SK-MEL-5 (cell line): ENCODE measurements at regions not wholly inside any gene's neighbourhood (a gene's known extent, or its start where the extent isn't known, plus 50 kb on each side); places are given as distances from the start of the nearest gene placed in this dataset.
"Not testable (repeated sequence)": the region's sequence is repeated elsewhere in the genome, so short reads cannot be mapped to it uniquely, and the experiment has no call there.

Experiments used
- DNase-seq: peaks from one replicate; pipeline ENCODE4 v3.0.0-alpha.2; 2016; ENCODE audit warnings: low read depth, low spot score
- in situ Hi-C: cut with HindIII; loops from 2 replicates; pipeline ENCODE4 v1.10.0; 2016; ENCODE audit warnings: low sequenced_read_pairs, high pct_unique_total_duplicates, low pct_unique_long_range_greater_than_20kb

DNA sequence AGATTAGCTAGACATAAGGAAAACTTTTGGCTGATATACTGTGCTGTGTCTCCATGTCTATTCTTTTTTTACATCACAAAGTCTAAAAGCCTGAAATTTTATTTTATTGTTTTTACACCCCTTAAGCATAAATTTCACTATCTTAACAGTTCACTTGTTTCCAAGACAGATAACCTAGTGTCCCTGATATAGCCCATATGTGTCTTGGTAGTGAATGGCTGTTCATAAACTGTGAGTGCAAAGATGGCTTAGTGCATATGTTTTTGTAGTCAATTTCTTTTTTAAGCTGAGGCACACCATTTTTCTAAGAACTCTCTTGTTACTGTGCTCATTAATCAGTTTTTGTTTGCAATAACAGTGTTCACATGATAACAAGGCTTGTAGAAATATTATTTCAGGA is 381.1 kb downstream of the OXSM start:
- no peak for DNase-seq
- in situ Hi-C loops = no loop called here

DNA sequence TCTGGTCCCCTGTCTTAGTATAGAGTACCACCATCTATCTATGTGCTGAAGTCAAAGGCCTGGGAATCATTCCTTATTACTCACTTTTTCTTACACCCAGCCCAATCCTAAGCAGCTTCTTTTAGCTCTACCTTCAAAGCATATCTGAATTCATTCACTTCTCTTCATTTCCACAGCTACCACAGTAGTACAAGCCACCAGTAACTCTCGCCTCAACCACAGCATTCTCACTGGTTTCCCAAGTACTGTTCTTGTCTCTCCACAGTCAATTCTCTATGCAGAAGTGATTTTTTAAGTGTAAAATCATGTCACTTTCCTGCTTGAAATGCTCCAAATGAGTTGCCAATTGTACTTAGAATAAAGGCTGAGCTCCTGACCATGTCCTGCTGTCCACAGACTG is 401.7 kb downstream of the OXSM start:
- no peak for DNase-seq
- in situ Hi-C loops = no loop called here

DNA sequence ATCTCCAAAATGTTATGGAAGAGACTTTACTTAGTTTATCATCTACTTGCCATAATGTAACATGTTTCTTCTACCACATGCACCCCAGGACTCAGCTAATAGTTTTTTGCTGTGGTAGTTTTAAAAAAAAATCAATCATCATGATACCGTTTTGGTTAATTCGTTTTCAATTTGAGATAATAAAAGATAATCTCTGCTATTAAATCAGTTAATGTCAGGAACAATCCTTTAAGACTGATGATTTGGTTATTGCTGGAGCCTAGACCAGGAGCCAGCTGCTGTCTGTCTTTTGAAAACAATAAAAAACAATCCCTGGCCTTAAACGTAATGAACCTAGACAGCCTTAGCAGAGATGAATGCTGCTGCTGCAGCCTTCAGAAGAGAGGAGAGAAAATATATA is 403.7 kb downstream of the OXSM start:
- in situ Hi-C loops = no loop called here

DNA sequence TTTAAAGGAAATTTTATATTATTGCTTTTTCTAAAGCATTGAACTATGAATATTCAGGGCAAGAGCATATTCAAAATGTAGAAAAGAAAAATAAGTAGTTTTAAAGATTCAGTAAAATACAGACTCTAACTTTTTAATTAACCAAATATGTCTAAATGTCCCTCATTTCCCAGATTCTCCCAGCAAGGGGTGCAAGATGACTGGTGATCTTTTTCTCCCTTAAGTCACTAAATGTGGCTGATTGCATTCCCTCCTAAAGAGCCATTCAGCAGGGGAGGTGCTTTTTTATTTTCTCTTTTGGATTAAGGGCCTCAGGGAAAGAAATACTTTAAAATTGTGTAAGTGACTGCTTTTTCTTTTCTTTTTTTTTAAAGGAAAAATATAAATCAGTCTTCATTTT is 406.9 kb downstream of the OXSM start:
- DNase-seq = no peak
- in situ Hi-C loops = no loop called here

More for the DNA sequence above, 403.7 kb downstream of the OXSM start:
- no peak for DNase-seq

DNA sequence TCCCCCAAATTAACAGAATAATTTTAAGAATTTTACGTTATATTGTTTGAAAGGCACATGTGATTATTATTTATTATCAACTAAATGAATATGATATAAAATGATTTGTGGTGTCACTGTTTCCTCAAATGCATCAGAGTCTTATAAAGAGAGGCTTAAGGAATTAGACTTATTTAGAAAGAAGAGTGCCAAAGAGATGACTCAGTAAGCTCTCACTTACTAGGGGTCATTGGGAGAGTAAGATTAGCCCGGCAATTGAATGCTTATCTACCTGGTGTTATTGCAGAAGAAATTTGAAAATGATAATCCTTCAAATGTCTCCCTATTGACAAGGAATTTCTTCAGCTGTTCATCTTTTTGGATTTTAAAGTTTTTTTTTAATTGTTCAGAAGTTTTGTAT is 408.7 kb downstream of the OXSM start:
- DNase-seq = no peak
- in situ Hi-C loops = no loop called here

DNA sequence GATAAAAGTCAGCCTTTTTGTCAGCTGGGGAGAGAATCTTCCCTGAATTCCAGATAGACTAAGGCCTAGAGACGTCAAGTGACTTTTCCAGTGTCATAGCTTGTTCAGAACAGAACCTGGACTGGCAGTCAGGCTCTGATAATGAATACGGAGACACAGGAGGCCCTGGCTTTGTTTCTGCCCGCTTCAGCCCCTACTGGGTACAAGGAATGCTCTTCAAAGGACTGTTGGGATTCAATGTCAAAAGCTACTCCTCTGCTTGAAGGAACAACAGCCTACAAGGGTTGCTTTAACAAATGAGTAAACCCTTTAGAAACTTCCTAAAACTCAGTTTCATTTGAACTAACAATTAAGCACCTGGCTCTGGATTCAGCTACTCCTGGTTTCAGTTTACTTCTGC is 412.3 kb downstream of the OXSM start:
- in situ Hi-C loops = no loop called here
- no peak for DNase-seq

DNA sequence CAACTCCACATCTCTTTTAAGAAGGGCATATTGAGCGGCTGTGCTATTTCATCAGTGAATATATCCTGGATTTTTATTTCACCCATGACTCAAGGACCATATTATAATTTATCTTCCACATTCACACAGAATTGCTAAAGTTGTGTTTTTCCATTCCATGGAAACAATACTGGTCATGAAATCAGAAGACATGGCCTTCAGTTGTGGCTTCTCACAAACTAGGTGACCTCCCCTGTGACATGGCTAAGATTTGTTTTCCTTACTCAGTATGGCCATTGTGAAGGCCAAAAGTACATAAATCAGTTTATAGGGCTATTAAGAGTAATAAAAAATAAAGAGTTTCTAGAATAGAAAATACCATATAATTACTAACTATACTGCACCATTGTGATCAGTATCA is 415.6 kb downstream of the OXSM start:
- in situ Hi-C loops = no loop called here
- no peak for DNase-seq

DNA sequence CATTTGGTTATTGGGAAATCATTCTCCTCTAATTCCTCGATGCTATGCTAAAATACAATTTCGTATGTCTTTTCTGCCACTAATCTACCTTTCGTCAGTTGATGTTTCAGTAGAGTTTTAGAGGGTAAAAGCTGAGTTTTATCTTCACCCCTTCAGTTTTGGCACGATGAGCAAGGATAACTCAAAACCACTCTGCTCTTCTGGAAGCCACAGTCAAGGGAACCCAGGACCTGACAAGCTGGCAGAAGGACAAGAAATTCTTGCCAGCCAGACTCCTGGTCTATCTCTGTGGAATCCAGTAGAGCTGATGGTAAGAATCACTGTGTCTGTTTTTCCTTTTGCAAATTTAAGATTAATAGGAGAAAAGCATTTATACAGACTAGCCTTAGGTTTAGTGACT is 414.4 kb upstream of the LRRC3B start:
- in situ Hi-C loops = no loop called here
- DNase-seq = no peak

DNA sequence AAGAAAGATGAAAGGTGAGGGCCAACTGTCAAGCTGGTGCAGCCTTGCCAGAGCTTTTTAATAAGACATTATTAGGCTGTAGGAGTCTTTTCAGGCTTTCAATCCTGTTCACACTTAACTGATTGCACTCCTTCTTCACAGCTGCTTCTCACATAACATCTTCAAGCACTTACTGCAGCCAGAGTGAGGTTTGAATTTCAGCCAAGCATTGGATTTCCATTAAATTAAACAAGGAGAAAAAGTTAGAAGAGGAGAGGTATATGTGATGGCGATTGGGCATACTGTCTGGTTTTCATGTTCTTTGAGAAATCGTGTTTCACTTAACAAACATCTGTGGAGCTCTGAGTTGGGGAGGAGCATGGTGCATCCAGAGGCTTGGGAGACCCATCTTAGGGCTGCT is 392.8 kb upstream of the LRRC3B start:
- no peak for DNase-seq
- in situ Hi-C loops = no loop called here

DNA sequence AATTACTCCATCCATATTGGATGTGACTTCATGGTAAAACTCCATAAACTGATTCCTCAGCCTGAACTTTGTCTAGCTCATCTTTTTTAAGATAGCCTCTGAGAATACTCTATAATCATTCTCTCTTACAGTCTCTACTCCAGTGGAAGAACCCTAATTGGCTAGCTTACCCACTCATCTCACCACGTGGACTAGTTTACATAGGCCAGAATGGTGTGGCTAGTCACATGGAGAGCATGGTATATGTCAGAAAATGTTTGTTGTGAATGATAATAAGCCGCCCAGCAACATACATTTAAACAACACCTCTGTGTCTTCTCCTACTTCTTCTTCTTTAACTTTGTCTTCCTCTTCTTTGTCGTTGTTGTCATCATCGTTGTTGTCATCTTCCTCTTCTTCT is 389.2 kb upstream of the LRRC3B start:
- DNase-seq = no peak
- in situ Hi-C loops = no loop called here

DNA sequence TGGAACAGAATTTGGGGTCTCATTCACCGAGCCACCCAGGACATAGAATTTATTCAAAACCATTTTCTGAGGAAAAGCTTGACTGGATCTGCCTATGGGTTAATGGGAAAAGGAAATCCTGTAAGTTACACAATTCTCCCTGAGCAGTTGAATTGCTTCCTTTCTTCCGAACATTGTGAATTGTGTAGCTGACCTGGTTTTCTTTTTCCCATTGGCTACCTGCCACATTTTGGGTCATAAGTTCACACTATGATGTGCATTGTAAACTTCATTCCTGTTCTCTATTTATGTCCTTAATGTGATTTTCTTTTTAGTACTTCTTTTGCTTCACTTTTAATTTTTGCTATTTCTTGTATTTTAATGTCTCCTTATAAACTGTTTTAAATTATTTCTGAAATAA is 386.0 kb upstream of the LRRC3B start:
- in situ Hi-C loops = no loop called here
- no peak for DNase-seq

DNA sequence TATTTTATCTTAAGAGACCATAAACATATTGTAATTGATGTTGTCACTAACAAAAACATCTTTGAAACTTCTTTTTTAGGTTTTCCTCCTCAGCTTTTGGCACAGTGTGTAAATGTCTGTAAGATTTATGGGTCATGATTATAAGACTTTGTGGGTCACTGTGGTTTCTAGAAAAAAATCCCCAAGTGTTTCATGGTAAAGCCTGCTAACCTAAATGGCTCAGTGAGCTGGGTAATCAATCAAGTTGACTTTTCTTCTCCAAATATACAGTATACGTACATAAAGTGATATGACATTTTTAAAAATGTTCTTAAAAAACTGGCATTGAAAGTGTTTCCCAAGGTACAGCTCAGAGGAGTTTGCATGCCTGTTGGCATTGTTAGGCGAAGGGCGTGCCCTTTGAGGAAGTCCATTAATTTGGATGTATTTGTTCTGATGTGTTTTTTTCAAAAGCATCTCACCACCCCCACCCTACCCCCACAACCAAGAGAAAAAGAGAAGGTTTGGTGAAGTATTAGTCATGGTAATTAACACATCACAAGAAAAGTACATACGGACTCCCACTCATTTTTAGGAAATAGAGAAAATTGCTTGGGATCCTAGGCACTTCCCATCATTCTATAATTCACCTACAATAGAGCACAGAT is 385.4 kb upstream of the LRRC3B start:
- in situ Hi-C loops = no loop called here
- no peak for DNase-seq

DNA sequence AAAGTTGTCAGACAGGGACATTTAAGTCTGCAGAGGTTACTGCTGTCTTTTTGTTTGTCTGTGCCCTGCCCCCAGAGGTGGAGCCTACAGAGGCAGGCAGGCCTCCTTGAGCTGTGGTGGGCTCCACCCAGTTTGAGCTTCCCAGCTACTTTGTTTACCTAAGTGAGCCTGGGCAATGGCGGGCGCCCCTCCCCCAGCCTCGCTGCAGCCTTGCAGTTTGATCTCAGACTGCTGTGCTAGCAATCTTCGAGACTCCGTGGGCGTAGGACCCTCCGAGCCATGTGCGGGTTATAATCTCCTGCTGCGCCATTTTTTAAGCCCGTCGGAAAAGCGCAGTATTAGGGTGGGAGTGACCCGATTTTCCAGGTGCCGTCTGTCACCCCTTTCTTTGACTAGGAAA is 378.0 kb upstream of the LRRC3B start:
- DNase-seq, in situ Hi-C loops: not testable (repeated sequence)

DNA sequence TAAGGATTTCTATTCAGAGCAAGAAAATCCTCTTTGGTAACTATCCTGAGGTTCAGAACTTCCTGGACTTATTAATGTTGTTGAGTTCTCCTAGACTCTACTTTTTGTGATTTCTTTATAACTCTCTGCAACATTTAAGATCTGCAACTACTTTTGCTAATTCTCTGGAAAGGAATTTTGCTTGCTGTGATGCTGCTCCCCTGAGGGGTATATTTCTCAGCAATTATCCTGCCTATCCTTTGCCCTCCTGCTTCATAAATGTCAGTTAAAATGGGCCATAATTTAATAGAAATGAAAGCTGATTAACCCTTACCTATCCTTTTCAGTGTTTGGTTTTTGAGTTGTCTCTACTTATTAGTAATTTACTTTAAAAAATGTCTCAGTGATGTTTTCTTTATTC is 377.3 kb upstream of the LRRC3B start:
- in situ Hi-C loops = no loop called here

DNA sequence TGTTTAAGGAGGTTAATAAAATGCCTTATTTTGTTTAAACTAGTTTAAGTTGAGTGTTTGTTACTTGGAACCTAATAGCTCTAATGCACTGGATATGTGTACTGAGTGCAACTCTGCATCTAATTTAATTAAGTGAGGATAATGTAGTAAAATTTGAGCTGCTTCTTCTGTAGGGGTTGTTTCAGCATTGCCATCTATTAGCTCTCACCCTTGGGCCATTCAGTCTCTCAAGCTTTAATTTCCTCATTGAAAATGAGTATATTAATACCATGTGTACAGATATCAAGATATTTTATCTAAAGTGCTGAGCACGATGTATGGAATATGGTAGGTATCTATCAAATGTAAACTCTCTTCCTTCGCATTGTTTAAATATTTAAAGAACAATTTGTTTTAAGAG is 375.7 kb upstream of the LRRC3B start:
- DNase-seq = no peak
- in situ Hi-C loops = no loop called here

More for the DNA sequence above, 377.3 kb upstream of the LRRC3B start:
- no peak for DNase-seq

DNA sequence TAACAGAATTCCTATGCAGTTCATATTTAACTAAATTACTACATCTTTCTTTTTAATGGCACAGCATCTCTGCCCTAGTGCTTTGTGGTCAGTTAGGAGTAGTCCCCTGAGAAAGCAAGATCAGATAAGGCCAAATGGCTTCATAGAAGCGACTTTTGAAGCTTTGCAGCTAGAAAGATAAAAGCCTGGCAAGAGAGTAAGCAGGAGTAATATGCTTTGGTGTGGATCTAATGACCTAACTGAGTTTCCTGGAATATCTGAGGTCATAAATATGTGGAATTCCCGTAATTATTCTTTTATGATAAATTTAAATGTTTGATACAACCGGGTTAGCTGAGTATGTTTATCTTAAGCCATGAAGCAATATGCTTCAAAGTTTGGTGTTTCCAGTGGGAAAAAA is 374.9 kb upstream of the LRRC3B start:
- no peak for DNase-seq
- in situ Hi-C loops = no loop called here

DNA sequence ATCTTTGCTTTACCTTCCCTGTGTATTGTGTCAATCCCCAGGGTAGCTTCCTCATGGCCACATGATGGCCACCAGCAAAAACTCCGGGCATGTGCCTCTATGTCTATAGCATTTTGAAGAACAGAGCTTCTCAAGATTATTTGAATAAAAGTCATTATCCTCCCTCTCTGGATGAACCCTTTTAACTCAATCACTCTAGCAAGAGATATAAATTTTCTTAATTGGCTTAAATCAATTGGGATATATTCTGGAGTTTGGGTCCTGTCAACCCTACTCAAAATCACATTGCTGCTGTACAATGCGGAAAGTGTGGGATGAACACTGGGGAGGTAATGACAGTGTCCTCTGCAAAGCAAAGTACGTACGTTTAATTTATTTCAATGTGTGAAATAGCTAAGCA is 370.6 kb upstream of the LRRC3B start:
- DNase-seq = no peak

DNA sequence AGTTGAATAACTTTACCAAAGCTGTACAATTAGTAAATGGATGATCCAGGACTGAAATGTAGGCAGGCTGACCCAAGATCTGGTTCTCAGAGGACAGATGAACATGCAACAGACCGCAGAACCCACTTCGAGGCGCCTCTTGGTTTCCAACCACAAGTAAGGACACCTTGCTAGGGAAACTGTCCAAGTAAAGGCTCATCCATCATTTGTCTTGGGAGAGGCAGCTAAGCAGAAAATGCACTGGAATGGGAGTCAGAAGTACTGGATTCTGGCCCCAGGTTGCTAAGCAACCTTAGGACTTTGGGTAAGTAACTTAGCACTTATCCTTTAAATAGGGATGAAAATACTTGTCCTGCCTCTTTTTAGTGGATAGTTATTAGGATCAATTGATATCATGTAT is 366.3 kb upstream of the LRRC3B start:
- no peak for DNase-seq
- in situ Hi-C loops = no loop called here

More for the DNA sequence above, 370.6 kb upstream of the LRRC3B start:
- in situ Hi-C loops = no loop called here

DNA sequence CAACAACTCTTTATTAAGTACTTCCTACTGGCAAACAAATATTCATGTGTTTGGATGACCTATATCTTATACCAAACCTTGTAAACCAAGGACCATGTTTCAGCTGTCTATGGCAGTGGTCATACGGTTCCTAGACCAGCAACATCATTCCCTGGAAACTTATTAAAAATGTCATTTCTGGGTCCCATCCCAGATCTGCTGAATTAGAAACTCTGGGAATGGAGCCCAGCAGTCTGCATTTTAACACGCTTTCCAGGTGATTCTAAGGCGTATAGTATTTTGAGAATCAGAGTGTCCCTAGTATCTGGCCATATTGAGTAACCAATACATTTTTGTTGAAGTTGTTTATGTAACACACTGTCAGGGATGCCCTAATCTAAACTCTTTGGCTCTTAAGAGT is 363.4 kb upstream of the LRRC3B start:
- in situ Hi-C loops = no loop called here
- no peak for DNase-seq

DNA sequence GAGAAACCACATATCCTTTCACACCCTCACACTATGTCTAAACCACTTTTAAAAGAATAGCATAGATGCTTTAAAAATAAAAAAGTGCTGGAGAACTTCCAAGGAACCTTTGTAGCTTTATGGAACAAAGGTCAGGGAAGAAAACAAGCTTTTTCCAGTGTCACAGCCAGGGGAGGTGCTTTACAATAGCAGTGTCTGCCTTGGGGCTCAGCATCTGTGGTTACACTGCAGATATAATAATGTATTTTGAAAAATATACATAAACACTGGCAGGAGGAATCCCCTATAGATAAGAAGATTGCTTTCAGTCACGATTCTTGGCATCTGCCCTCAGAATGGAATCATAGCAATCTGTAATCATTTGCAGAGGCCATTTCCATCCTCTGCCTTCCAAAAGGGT is 362.4 kb upstream of the LRRC3B start:
- in situ Hi-C loops = no loop called here
- DNase-seq = no peak
